Esophagus muscularis mucosa (tissue), 3 donors: ENCODE measurements at regions not wholly inside any gene's neighbourhood (a gene's known extent, or its start where the extent isn't known, plus 50 kb on each side); places are given as distances from the start of the nearest gene placed in this dataset.

Source experiments
- CTCF ChIP-seq, 3 experiments: fragments of 200-600 bp in 2 of 3; fragments of 450-650 bp in 1 of 3; sonication (generic) in 2 of 3; IDR thresholded peaks; one replicate each; pipeline ENCODE4 v1.5.1; 2017 to 2019; ENCODE audit warnings: antibody characterized with exemption in 3 of 3, mild to moderate bottlenecking in 2 of 3, moderate library complexity in 1 of 3
- POLR2A ChIP-seq: fragments of 450-650 bp; IDR thresholded peaks from one replicate; pipeline ENCODE4 v1.6.1; 2017; ENCODE audit warnings: antibody characterized with exemption, moderate library complexity, mild to moderate bottlenecking, low read depth
- POLR2AphosphoS5 ChIP-seq, 2 donors: sonication (generic); formaldehyde crosslinking; IDR thresholded peaks; one replicate each; pipeline ENCODE4 v1.6.1; 2017; ENCODE audit warnings: antibody characterized with exemption in 2 of 2

- TF ChIP-seq POLR2A, result no peak
- no peak for TF ChIP-seq CTCF (IDR thresholded peaks at IDR 0.05)
- no peak for TF ChIP-seq POLR2AphosphoS5 (IDR thresholded peaks at IDR 0.05)
Measured at GRCh38 chr18:68564351-68564750, 150.6 kb downstream of the TMX3 start.
